ENCODE measurements at regions not wholly inside any gene's neighbourhood (a gene's known extent, or its start where the extent isn't known, plus 50 kb on each side); places are given as distances from the start of the nearest gene placed in this dataset.

GRCh38 chr18:61989138-61989537 lies 96.3 kb upstream of the RNF152 start:
- TF ChIP-seq, protein P1, sequence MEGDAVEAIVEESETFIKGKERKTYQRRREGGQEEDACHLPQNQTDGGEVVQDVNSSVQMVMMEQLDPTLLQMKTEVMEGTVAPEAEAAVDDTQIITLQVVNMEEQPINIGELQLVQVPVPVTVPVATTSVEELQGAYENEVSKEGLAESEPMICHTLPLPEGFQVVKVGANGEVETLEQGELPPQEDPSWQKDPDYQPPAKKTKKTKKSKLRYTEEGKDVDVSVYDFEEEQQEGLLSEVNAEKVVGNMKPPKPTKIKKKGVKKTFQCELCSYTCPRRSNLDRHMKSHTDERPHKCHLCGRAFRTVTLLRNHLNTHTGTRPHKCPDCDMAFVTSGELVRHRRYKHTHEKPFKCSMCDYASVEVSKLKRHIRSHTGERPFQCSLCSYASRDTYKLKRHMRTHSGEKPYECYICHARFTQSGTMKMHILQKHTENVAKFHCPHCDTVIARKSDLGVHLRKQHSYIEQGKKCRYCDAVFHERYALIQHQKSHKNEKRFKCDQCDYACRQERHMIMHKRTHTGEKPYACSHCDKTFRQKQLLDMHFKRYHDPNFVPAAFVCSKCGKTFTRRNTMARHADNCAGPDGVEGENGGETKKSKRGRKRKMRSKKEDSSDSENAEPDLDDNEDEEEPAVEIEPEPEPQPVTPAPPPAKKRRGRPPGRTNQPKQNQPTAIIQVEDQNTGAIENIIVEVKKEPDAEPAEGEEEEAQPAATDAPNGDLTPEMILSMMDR (IDR thresholded peaks at IDR 0.05), result no peak
- no peak for TF ChIP-seq POLR2AphosphoS5 (IDR thresholded peaks at IDR 0.05)
